ENCODE measurements at regions not wholly inside any gene's neighbourhood (a gene's known extent, or its start where the extent isn't known, plus 50 kb on each side); places are given as distances from the start of the nearest gene placed in this dataset.
"Not testable (repeated sequence)": the region's sequence is repeated elsewhere in the genome, so short reads cannot be mapped to it uniquely, and the experiment has no call there.

- in situ Hi-C loops (cut with MboI; ENCODE audit: low sequenced_read_pairs), result no loop called here
Observed at GRCh38 chr17:34475296-34475695, 104.1 kb upstream of the TMEM132E start.

GRCh38 chr17:34474706-34475105 is 104.7 kb upstream of the TMEM132E start:
- in situ Hi-C loops (cut with MboI; ENCODE audit: low sequenced_read_pairs), result no loop called here

DNA sequence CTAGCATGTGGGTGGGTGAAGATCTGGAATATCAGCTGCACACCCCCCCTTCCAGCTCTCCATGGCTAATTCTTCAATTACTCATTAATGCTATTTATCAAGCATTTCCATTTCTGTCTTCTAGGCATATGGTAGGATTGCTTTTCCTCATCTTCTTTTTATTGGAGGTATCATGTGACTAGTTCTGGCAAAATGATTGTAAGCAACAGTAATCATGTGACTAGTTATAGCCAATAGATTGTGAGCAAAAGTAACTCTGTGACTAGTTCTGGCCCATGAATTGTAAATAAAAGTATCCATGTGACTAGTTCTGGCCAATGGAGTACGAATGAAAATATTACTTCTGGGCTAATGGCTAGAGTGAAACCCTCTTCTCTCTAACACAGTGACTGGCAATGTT is 107.0 kb upstream of the TMEM132E start:
- in situ Hi-C loops (cut with MboI; ENCODE audit: low sequenced_read_pairs), result no loop called here

DNA sequence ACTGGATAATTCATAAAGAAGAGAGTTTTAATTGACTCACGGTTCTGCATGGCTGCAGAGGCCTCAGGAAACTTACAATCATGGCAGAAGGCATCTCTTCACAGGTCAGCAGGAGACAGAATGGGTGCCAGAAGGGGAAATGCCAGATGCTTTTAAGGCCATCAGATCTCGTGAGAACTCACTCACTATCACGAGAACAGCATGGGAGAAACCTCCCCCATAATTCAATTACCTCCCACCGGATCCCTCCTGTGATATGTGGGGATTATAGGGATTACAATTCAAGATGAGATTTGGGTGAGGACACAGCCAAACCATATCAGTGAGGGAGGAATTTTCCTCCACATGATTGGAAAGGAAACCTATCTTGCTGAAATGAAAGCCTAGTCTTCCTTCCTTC is 108.1 kb upstream of the TMEM132E start:
- in situ Hi-C loops (cut with MboI; ENCODE audit: low sequenced_read_pairs), result not testable (repeated sequence)

GRCh38 chr17:34465789-34466188 is 102.8 kb upstream of the CCL1 start:
- in situ Hi-C loops (cut with MboI; ENCODE audit: low sequenced_read_pairs), result no loop called here

GRCh38 chr17:34464812-34465211 is 101.8 kb upstream of the CCL1 start:
- in situ Hi-C loops (cut with MboI; ENCODE audit: low sequenced_read_pairs), result no loop called here

DNA sequence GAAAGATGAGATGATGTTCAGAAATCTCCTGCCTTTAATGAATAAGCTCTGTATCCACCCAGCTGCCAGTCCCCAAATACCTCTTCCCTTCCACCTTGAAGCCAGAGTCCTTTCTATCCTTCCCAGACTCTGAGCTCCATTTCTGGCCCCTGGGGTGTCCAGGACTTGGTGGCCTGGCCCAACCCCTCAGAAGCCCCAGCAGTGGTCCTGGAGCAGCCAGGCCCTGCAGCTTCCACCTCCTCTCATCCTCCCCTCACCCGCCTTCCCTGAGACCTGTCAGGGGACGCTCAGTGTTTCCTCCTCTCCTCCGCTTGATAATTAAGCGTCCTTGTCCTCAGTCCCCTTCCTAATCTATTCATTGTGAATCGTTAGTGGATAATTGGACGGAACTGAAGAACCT is 95.2 kb upstream of the CCL1 start:
- in situ Hi-C loops (cut with MboI; ENCODE audit: low sequenced_read_pairs), result no loop called here

- in situ Hi-C loops (cut with MboI; ENCODE audit: low sequenced_read_pairs), result no loop called here
Observed at GRCh38 chr17:34456121-34456520, 93.1 kb upstream of the CCL1 start.

DNA sequence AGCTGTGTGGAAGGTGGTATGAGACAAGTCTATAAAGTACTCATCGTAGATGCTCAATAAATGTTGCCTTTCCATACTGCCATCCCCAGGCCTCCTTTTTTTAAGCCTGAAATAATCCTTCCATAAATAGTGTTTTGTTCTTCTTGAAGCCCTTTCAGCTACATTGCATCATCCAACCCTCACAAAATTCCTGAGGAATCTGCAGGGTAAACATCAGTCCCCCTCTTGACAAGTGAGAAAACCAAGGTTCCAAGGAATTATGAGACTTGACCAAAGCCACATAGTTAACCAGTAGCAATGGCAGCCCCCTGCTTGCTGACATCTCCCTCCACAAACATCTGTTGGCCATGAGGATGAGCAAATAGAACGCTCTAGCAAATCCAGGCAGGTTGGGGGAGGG is 89.7 kb upstream of the CCL1 start:
- in situ Hi-C loops (cut with MboI; ENCODE audit: low sequenced_read_pairs), result no loop called here

DNA sequence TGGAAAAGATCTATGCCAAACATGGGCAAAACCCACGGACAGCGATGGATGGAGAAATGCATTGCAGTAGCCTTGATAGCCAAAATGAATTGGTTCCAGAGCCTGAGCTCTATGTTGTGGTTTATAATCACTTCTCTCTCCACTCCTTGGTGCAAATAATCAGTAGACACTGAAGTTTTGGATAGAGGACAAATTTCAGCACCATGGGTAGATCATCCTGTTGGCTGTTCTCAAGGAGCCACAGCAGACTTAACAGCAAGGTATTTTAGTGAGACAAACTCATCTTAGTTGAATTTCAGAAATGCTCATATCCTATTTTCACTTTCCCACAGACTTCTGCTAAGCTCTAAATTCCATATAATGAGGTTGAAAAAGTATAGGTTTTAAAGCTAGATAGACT is 88.3 kb upstream of the CCL1 start:
- in situ Hi-C loops (cut with MboI; ENCODE audit: low sequenced_read_pairs), result no loop called here

- in situ Hi-C loops (cut with MboI; ENCODE audit: low sequenced_read_pairs), result no loop called here
Observed at GRCh38 chr17:34447406-34447805, 84.4 kb upstream of the CCL1 start.

DNA sequence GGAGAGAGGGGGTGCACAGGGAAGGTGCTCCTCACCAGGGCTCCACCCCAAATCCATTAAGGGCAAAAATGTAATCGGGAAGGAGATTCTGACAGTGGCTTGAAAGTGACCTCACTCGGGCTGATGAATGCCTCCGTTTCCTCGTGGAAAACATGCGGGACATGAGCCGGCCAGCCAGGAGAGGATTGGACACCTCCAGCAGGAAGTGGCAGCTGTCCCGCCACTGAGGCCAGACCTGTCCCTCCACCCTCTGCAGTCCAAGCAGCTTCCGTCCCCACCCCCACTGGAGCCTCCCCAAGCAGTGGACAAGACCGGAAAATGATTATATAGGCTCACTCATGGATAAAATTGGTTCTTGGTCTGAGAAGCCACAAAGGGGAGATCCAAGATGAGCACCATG is 82.1 kb upstream of the CCL1 start:
- in situ Hi-C loops (cut with MboI; ENCODE audit: low sequenced_read_pairs), result no loop called here

- in situ Hi-C loops (cut with MboI; ENCODE audit: low sequenced_read_pairs), result no loop called here
Observed at GRCh38 chr17:34443619-34444469, 80.8 kb upstream of the CCL1 start.

GRCh38 chr17:34442387-34443111 is 79.5 kb upstream of the CCL1 start:
- in situ Hi-C loops (cut with MboI; ENCODE audit: low sequenced_read_pairs), result no loop called here

GRCh38 chr17:34437188-34437587 is 74.2 kb upstream of the CCL1 start:
- in situ Hi-C loops (cut with MboI; ENCODE audit: low sequenced_read_pairs), result no loop called here

DNA sequence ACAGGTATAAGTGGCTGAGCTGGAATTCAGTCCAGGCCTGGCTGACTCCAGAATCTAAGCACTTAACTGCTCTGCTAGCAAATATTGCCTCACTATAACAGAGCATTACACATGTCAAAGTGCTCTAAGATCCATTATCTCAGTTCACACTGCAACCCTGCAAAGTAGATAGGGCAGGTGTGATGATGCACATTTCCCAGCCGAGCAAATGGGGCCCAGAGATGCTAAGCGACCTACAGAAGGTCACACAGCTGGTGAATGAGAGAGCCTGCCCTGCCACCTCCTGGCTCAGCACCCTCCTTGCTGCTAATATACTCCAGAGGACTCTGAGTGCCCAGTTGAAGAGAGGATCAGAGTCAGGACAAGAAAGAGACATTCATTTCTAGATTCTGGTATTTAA is 73.6 kb upstream of the CCL1 start:
- in situ Hi-C loops (cut with MboI; ENCODE audit: low sequenced_read_pairs), result no loop called here

GRCh38 chr17:34435182-34435928 is 72.3 kb upstream of the CCL1 start:
- in situ Hi-C loops (cut with MboI; ENCODE audit: low sequenced_read_pairs), result no loop called here

DNA sequence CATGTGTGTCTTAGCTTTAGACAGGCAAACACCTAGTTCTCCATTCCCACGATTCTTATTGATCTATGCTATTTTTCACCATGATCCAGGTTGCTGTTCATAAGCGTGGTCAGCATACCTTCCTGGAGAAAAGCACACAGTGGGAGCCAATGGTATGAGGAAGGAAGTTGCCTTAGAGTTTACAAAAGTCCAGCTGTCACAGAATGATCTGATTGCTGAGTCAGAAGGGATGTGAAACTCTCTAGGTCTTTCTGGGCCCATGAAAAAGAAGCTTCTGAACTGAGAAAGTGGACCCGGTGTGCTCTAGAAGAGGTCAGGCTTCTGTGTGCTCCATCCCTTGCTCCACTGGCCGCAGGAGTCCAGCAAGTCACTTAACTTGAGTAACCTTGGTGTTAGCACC is 71.0 kb upstream of the CCL1 start:
- in situ Hi-C loops (cut with MboI; ENCODE audit: low sequenced_read_pairs), result no loop called here

DNA sequence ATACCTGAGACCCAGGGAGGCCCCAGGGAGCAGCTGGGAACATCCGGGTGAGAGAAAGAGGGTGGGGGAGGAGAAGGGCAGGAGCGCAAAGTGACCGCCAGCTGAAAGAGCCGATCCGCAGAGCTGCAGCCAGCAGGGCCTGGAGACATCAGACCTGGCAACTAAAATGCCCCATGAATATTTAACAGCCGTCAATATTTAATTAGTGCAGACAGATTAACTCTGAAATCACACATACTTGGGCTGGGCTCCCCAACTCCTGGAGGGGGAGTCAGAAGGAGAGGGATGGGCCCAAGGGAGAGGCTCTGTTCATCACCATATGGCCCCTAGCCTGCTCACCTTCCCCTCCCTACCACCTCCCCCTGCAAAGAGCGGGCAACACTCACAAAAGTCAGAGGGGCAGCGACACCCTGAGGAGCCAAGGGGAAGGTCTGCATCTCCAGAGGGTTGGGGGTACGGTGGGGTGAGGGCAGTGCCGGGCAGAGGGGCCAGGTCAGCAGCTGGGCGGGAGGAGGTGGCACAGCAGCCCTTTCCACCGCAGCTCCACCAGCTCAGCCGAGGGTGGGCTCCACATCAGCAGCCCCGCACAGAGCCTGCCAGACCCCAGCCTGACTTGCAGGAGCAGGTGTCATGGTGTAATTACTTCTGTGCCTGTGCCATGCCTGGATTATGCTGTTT is 61.9 kb upstream of the CCL1 start:
- in situ Hi-C loops (cut with MboI; ENCODE audit: low sequenced_read_pairs), result loop anchor here (10.0 to 25.0 kb wide), 3 partner anchors 60 to 687 kb away; partner anchors contain the start of genes CCL1, FNDC8, LIG3 and RAD51D

GRCh38 chr17:34423978-34424813 is 61.2 kb upstream of the CCL1 start:
- in situ Hi-C loops (cut with MboI; ENCODE audit: low sequenced_read_pairs), result loop anchor here (10.0 to 25.0 kb wide), 3 partner anchors 59 to 688 kb away; partner anchors contain the start of genes CCL1, FNDC8, LIG3 and RAD51D

All from HL-60/S4 treated with phorbol 12-myristate 13-acetate at 8.2 ng/mL for 4 days and 3 days (cell line).